Transverse colon (tissue), 4 donors: ENCODE measurements at regions not wholly inside any gene's neighbourhood (a gene's known extent, or its start where the extent isn't known, plus 50 kb on each side); places are given as distances from the start of the nearest gene placed in this dataset.

ENCODE experiments used
- POLR2A ChIP-seq: fragments of 450-650 bp; IDR thresholded peaks from one replicate; pipeline ENCODE4 v1.6.1; 2016; ENCODE audit warnings: antibody characterized with exemption, mild to moderate bottlenecking, moderate library complexity
- POLR2AphosphoS5 ChIP-seq, 3 donors: sonication (generic); formaldehyde crosslinking; IDR thresholded peaks; one replicate each; pipeline ENCODE4 v1.6.1; 2016; ENCODE audit warnings: antibody characterized with exemption in 3 of 3
- TF ChIP-seq, protein P1 (sequence below), 5 experiments: fragments of 200-600 bp in 3 of 5; fragments of 450-650 bp in 2 of 5; sonication (generic) in 3 of 5; IDR thresholded peaks; 1 replicate in 2 of 5; 2 replicates in 3 of 5; pipeline ENCODE4 v1.5.1; 2016 to 2017; ENCODE audit warnings: antibody characterized with exemption in 5 of 5, inconsistent platforms in 3 of 5, mild to moderate bottlenecking in 2 of 5, moderate library complexity in 1 of 5

DNA sequence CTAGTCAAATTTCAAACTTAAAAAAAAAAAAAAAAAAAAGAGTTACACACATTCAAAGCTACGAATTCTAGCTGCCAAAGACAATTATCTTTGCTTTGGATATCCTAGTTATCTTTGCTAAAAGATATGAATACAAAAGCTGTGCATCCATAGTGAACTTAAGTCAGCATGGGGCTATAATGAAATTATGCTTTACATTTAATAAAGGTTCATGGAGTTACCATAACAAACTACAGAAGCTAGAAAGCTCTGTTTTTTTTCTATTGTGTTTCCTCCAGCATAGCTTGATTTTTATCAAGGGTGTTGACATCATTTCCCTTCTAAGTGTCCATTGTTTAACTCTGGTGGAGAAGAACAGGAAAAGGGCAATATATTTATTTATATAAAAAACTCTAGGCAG is 234.1 kb downstream of the ANKRD50 start:
- TF ChIP-seq, protein P1, sequence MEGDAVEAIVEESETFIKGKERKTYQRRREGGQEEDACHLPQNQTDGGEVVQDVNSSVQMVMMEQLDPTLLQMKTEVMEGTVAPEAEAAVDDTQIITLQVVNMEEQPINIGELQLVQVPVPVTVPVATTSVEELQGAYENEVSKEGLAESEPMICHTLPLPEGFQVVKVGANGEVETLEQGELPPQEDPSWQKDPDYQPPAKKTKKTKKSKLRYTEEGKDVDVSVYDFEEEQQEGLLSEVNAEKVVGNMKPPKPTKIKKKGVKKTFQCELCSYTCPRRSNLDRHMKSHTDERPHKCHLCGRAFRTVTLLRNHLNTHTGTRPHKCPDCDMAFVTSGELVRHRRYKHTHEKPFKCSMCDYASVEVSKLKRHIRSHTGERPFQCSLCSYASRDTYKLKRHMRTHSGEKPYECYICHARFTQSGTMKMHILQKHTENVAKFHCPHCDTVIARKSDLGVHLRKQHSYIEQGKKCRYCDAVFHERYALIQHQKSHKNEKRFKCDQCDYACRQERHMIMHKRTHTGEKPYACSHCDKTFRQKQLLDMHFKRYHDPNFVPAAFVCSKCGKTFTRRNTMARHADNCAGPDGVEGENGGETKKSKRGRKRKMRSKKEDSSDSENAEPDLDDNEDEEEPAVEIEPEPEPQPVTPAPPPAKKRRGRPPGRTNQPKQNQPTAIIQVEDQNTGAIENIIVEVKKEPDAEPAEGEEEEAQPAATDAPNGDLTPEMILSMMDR (IDR thresholded peaks at IDR 0.05) = no peak
- TF ChIP-seq POLR2A (no peak), POLR2AphosphoS5 (IDR thresholded peaks at IDR 0.05) (no peak)
